ENCODE measurements at regions not wholly inside any gene's neighbourhood (a gene's known extent, or its start where the extent isn't known, plus 50 kb on each side); places are given as distances from the start of the nearest gene placed in this dataset.

GRCh38 chr5:145557345-145557744 is 277.8 kb downstream of the PRELID2 start:
- TF ChIP-seq EP300 (IDR thresholded peaks at IDR 0.05) (no peak), CTCF (IDR thresholded peaks at IDR 0.05) (no peak)

Data from stomach (tissue), 4 donors.